ENCODE measurements at regions not wholly inside any gene's neighbourhood (a gene's known extent, or its start where the extent isn't known, plus 50 kb on each side); places are given as distances from the start of the nearest gene placed in this dataset.
A peak's percentile ranks its signal among the peaks of the same experiment; 100 is the strongest.

DNA sequence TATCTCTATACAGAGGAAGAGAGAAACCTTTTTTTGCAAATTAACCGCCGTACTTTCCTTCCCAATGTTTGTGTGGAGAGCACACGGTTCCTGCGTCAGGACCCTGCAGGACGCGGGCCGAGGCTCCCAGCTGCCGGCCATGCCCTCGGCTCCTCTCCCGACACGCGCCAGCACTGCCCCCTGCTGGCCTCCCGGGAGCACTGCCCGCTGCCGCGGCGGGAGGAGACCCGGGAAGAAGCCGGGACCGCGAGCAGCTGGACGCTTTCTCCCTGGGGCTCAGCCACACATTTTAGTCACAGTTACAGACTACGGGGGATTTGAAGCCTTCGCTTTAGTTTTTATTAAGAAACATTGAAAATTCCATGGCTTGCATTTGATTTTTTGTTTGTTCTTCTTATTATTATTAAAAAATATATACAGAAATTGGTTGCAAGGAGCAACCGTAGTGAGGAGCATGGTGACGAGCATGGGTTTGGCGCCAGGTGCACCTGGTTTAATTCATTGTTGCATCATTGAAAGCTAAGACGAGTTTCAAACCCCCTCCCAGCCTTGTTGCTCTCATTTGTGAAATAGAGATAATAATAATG, 401.2 kb downstream of the GALR1 start:
- Histone ChIP-seq H3K4me3 (peak overlapping the region; percentile 40), H3K27ac (no peak overlapping the region)
- peak; percentile 72 for DNase-seq (ENCODE audit: low spot score)
- TF ChIP-seq, protein P1, sequence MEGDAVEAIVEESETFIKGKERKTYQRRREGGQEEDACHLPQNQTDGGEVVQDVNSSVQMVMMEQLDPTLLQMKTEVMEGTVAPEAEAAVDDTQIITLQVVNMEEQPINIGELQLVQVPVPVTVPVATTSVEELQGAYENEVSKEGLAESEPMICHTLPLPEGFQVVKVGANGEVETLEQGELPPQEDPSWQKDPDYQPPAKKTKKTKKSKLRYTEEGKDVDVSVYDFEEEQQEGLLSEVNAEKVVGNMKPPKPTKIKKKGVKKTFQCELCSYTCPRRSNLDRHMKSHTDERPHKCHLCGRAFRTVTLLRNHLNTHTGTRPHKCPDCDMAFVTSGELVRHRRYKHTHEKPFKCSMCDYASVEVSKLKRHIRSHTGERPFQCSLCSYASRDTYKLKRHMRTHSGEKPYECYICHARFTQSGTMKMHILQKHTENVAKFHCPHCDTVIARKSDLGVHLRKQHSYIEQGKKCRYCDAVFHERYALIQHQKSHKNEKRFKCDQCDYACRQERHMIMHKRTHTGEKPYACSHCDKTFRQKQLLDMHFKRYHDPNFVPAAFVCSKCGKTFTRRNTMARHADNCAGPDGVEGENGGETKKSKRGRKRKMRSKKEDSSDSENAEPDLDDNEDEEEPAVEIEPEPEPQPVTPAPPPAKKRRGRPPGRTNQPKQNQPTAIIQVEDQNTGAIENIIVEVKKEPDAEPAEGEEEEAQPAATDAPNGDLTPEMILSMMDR (IDR thresholded peaks at IDR 0.05) = peak; percentile 24

DNA sequence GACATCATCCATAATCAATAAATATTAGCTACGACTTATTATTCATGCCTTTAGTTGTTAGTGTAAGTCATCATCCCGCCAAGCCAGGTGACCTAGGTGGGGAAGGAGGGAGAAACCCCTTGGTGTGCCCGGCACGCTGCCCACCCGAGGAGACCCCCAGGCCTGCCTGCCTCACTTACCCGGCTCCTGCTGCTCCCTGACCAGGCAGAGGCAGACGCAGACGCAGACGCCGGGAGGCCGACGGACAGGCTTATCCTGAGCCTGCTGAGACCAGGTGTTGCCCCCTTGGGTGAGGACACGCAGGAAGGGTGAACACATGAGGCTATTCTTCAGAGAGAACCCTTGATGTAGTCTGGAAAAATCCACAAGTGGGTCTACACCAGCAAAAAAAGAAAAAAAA, 401.8 kb downstream of the GALR1 start:
- H3K27ac ChIP-seq = no peak overlapping the region
- peak; percentile 66 for DNase-seq (ENCODE audit: low spot score)
- TF ChIP-seq, protein P1 (IDR thresholded peaks at IDR 0.05) = no peak
- no peak overlapping the region for H3K4me3 ChIP-seq

DNA sequence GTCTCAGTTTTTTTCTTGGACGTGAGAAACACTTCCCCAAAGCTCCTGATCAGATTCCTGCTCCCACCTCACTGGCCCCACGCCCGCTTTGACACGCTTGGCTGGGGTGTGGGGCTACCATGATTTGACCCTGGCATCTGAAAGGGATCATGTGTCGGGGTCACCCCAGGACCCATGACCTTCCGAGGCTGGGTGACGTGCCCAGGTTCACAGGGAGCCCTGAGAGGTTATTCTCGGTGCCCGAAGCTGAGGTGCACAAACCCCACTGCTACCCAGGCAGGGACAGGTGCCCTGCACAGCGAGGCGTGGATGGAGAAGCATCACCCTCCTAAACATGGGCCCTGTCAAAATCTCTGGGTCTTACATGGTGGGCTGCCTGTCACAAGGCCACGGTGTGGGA, 404.1 kb downstream of the GALR1 start:
- peak; percentile 57 for DNase-seq (ENCODE audit: low spot score)
- TF ChIP-seq, protein P1 (IDR thresholded peaks at IDR 0.05) = no peak

DNA sequence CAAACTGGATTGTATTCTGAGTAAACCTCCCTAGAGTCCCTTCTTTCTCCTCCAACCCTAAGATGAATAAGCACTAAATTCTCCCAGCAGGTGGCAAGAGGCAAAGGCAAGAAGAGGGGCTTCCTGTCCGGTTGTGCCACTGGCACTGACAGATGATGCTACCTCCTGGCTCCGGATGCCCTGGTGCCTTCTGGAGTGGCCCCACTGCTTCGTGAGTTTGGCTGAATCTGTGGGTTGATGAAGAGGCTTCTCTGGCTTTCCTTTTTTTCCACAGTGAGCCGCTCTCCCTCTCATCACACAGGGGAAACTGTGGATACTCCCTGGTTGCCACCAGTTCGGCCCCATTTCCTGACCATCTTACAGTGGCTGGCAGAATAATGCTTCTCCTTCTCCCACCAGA, 404.7 kb downstream of the GALR1 start:
- Histone ChIP-seq H3K4me3 (no peak overlapping the region), H3K27ac (no peak overlapping the region)
- TF ChIP-seq, protein P1 (IDR thresholded peaks at IDR 0.05) = no peak
- peak; percentile 50 for DNase-seq (ENCODE audit: low spot score)

More for the DNA sequence above, 404.1 kb downstream of the GALR1 start:
- no peak overlapping the region for H3K4me3 ChIP-seq
- H3K27ac ChIP-seq = no peak overlapping the region

DNA sequence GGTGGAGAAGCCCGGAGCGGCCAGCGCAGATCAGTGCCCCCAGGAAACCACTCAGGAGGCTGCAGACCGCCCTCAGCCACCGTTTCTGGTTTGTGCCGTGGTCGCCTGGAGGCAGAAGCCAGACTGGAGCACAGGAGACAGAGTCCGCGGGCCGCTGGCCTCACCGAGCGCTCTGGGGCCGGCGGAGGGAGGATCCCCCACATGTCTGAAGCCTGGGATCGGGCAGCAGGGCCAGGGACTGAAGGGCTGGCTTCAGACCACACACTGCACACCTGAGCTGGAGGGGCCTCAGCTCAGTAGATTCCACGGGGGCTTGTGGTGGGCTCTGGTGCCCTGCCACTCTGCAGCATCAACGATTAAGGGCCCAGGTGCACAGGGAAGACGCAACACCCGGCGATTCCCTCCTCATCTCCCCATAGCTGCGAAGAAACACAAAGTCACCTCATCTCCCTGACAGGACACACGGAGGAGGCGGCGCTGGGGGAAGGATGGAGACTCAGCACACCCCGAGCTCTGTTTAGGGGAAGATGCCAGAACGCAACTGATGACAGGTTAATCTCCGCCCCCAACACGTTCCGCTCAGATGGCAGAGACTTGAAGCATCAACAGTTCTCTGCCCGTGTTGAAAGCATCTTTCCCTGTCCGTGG, 408.1 kb downstream of the GALR1 start:
- DNase-seq (ENCODE audit: low spot score) = peak; percentile 65
- TF ChIP-seq, protein P1 (IDR thresholded peaks at IDR 0.05) = no peak
- H3K27ac ChIP-seq = no peak overlapping the region
- H3K4me3 ChIP-seq = no peak overlapping the region

DNA sequence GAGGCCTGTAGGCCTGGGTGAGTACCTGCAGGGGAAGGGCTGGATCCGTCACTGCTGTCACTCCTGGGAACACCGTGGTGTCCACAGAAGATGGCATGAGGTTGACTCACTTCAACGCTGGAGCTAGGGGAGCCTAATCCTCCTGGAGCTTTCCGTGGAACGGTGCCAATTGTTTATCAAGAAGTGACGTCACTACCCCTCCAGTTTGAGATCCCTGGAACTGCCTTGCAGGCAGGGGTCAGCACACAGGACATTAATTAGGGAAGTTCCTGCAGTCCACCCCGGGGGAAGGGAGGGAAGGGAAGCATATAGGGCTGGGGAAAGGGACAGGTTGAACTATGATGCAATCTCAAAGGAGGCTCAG, 408.6 kb downstream of the GALR1 start:
- TF ChIP-seq, protein P1 (IDR thresholded peaks at IDR 0.05) = no peak
- Histone ChIP-seq H3K27ac (no peak overlapping the region), H3K4me3 (no peak overlapping the region)
- no peak for DNase-seq (ENCODE audit: low spot score)

Data from coronary artery (tissue), 2 donors.